ENCODE measurements at regions not wholly inside any gene's neighbourhood (a gene's known extent, or its start where the extent isn't known, plus 50 kb on each side); places are given as distances from the start of the nearest gene placed in this dataset.

GRCh38 chr6:66199171-66199570, 492.1 kb upstream of the EYS start (continued):
- TF ChIP-seq ARHGAP35 (IDR thresholded peaks at IDR 0.05; ENCODE audit: partially characterized antibody) (no peak), NR2C2 (CRISPR knock-in tag; IDR thresholded peaks at IDR 0.05) (no peak), NR2C2 (tag; IDR thresholded peaks at IDR 0.05) (no peak)

GRCh38 chr6:66198062-66198624, 491.1 kb upstream of the EYS start:
- H3K9me1 ChIP-seq (ENCODE audit: control insufficient read depth, insufficient read depth, low read length) = no peaks in the 10 kb centered on the region
- ATAC-seq = no peak
- CTCF ChIA-PET (ENCODE audit: low intra/inter-chr PET ratio) = no interaction called here
- no peaks in the 10 kb centered on the region for H3K27me3 ChIP-seq (ENCODE audit: control insufficient read depth in 2 of 2, insufficient read depth in 2 of 2, low read length in 2 of 2)
- no peak for FAIRE-seq
- in situ Hi-C loops (cut with MboI) = no loop called here
- no peak overlapping the region for H3K4me3 ChIP-seq
- H3K4me2 ChIP-seq (ENCODE audit: insufficient read depth, low read length) = no peak overlapping the region
- TF ChIP-seq NR4A1 (CRISPR knock-in tag; IDR thresholded peaks at IDR 0.05) (no peak), NR4A1 (tag; IDR thresholded peaks at IDR 0.05) (no peak), MIER1 (IDR thresholded peaks at IDR 0.05; ENCODE audit: low read depth) (no peak), ETV6 (IDR thresholded peaks at IDR 0.05; ENCODE audit: borderline replicate concordance in 1 of 2, low read depth in 2 of 2, low read length in 1 of 2) (no peak), ETV6 (CRISPR knock-in tag; IDR thresholded peaks at IDR 0.05; ENCODE audit: borderline replicate concordance) (no peak), VEZF1 (CRISPR knock-in tag; IDR thresholded peaks at IDR 0.05) (no peak), HMGXB4 (CRISPR knock-in tag; IDR thresholded peaks at IDR 0.05) (no peak)
- no peaks in the 10 kb centered on the region for H4K20me1 ChIP-seq (replicated peaks; ENCODE audit: control insufficient read depth, insufficient read depth, low read length)
- no peaks in the 10 kb centered on the region for H3K79me2 ChIP-seq (ENCODE audit: control insufficient read depth, insufficient read depth, low read length)
- POLR2A ChIA-PET = no interaction called here
- H3K9me3 ChIP-seq (replicated peaks; ENCODE audit: control insufficient read depth, insufficient read depth, low read depth, low read length) = no peaks in the 10 kb centered on the region
- no peak overlapping the region for H2AFZ ChIP-seq (ENCODE audit: low read depth, low read length)
- H3K9ac ChIP-seq (ENCODE audit: insufficient read depth in 1 of 2, low read depth in 2 of 2, low read length in 2 of 2) = no peak overlapping the region
- intact Hi-C loops (cut with micrococcal nuclease) = no loop called here
- DNase-seq (ENCODE audit: extremely low read depth in 1 of 4, low spot score in 3 of 4) = no peak
- no peaks in the 10 kb centered on the region for H3K4me1 ChIP-seq (replicated peaks in 1 of 2; ENCODE audit: control insufficient read depth in 2 of 2, insufficient read depth in 2 of 2, low read length in 2 of 2)
- no peak overlapping the region for H3K27ac ChIP-seq (ENCODE audit: extremely low read depth, low read depth, low read length)
- 2% methylated on average over 7 of the region's 7 CpGs for WGBS (ENCODE audit: insufficient coverage, low coverage, missing lambda C conversion rate)
- no peaks in the 10 kb centered on the region for H3K36me3 ChIP-seq (ENCODE audit: control insufficient read depth, insufficient read depth, low read length)
- no TSS peak for BruUV-seq (replicated peaks)

Measured in K562 (cell line).